Hepatocyte (in vitro differentiated cells): ENCODE measurements at regions not wholly inside any gene's neighbourhood (a gene's known extent, or its start where the extent isn't known, plus 50 kb on each side); places are given as distances from the start of the nearest gene placed in this dataset.

ENCODE experiments used
- DNase-seq: peaks from one replicate; pipeline ENCODE4 v3.0.0-alpha.2; 2016; ENCODE audit warnings: low spot score
- H2AFZ ChIP-seq: fragments of 200-600 bp; sonication (generic); 2 replicates; pipeline ENCODE4 v1.6.0; 2016; ENCODE audit warnings: antibody characterized with exemption, mild to moderate bottlenecking
- H3K27ac ChIP-seq: fragments of 200-600 bp; sonication (generic); 2 replicates; pipeline ENCODE4 v1.5.1; 2016; ENCODE audit warnings: mild to moderate bottlenecking
- H3K27me3 ChIP-seq: fragments of 200-600 bp; sonication (generic); 2 replicates; pipeline ENCODE4 v1.6.1; 2016
- H3K36me3 ChIP-seq: fragments of 200-600 bp; sonication (generic); replicated peaks from 2 replicates; pipeline ENCODE4 v1.5.1; 2016; ENCODE audit warnings: low read depth; ENCODE audit not compliant: insufficient read depth
- H3K4me1 ChIP-seq: fragments of 200-600 bp; sonication (generic); 2 replicates; pipeline ENCODE4 v1.5.1; 2016; ENCODE audit warnings: mild to moderate bottlenecking, moderate library complexity; ENCODE audit not compliant: insufficient read depth
- H3K4me2 ChIP-seq: fragments of 200-600 bp; sonication (generic); 2 replicates; pipeline ENCODE4 v1.6.0; 2016
- H3K4me3 ChIP-seq: fragments of 200-600 bp; sonication (generic); 2 replicates; pipeline ENCODE4 v1.5.1; 2016; ENCODE audit warnings: mild to moderate bottlenecking
- H3K79me2 ChIP-seq: fragments of 200-600 bp; sonication (generic); 2 replicates; pipeline ENCODE4 v1.6.0; 2017; ENCODE audit warnings: mild to moderate bottlenecking
- H3K9me2 ChIP-seq: fragments of 200-600 bp; sonication (generic); replicated peaks from 2 replicates; pipeline ENCODE4 v1.6.0; 2017; ENCODE audit warnings: mild to moderate bottlenecking; ENCODE audit not compliant: insufficient read depth
- H3K9me3 ChIP-seq: fragments of 200-600 bp; sonication (generic); 2 replicates; pipeline ENCODE4 v1.5.1; 2016; ENCODE audit warnings: low read depth, mild to moderate bottlenecking
- H4K20me1 ChIP-seq: fragments of 200-600 bp; sonication (generic); 2 replicates; pipeline ENCODE4 v1.6.0; 2016; ENCODE audit warnings: mild to moderate bottlenecking; ENCODE audit not compliant: insufficient read depth, poor library complexity, severe bottlenecking
- EZH2 ChIP-seq: fragments of 200-600 bp; sonication (generic); IDR thresholded peaks from 2 replicates; pipeline ENCODE4 v1.6.1; 2016; ENCODE audit warnings: antibody characterized with exemption, mild to moderate bottlenecking, borderline replicate concordance
- EZH2phosphoT487 ChIP-seq: fragments of 200-600 bp; sonication (generic); IDR thresholded peaks from one replicate; pipeline ENCODE4 v1.6.1; 2018; ENCODE audit warnings: antibody characterized with exemption, mild to moderate bottlenecking, low read depth, moderate library complexity; ENCODE audit not compliant: unreplicated experiment, severe bottlenecking
- WGBS: methylation state at CpG from one replicate; pipeline ENCODE4 v1.1.6; 2016; ENCODE audit warnings: low lambda C conversion rate; ENCODE audit errors: missing lambda C conversion rate; 5-methylcytosine and 5-hydroxymethylcytosine counted together
- TF ChIP-seq, protein P1 (sequence below): fragments of 200-600 bp; sonication (generic); IDR thresholded peaks from 2 replicates; pipeline ENCODE4 v1.5.1; 2016; ENCODE audit warnings: antibody characterized with exemption, mild to moderate bottlenecking; ENCODE audit not compliant: poor library complexity

DNA sequence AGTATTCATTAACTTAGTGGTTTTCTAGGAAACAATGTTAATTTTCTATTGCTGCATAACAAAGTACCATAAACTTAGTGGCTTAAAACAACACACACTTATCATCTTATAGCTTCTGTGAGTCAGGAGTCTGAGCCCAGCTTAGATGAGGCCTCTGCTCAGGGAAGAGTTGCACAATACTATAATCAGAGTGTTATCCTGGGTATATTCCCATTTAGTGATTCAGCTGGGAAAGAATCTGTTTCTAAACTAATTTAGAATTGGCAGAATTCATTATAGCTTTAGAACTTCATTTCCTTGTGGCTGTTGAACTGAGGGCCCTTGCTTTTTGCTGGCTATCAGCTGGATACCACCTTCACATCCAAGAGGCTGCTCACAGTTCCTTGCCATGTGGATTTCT lies 515.5 kb downstream of the BRINP3 start:
- H3K79me2 ChIP-seq: no peaks in the 10 kb centered on the region
- no peaks in the 10 kb centered on the region for H3K27me3 ChIP-seq
- no peaks in the 10 kb centered on the region for H4K20me1 ChIP-seq
- TF ChIP-seq, protein P1, sequence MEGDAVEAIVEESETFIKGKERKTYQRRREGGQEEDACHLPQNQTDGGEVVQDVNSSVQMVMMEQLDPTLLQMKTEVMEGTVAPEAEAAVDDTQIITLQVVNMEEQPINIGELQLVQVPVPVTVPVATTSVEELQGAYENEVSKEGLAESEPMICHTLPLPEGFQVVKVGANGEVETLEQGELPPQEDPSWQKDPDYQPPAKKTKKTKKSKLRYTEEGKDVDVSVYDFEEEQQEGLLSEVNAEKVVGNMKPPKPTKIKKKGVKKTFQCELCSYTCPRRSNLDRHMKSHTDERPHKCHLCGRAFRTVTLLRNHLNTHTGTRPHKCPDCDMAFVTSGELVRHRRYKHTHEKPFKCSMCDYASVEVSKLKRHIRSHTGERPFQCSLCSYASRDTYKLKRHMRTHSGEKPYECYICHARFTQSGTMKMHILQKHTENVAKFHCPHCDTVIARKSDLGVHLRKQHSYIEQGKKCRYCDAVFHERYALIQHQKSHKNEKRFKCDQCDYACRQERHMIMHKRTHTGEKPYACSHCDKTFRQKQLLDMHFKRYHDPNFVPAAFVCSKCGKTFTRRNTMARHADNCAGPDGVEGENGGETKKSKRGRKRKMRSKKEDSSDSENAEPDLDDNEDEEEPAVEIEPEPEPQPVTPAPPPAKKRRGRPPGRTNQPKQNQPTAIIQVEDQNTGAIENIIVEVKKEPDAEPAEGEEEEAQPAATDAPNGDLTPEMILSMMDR: no peak
- TF ChIP-seq EZH2: no peak
- TF ChIP-seq EZH2phosphoT487: no peak
- H3K9me2 ChIP-seq: no peaks in the 10 kb centered on the region
- H3K27ac ChIP-seq: peak overlapping the region; percentile 65
- no peak overlapping the region for H3K4me3 ChIP-seq
- peak; percentile 56 for DNase-seq
- no peaks in the 10 kb centered on the region for H3K9me3 ChIP-seq
- no peak overlapping the region for H3K4me2 ChIP-seq
- H3K4me1 ChIP-seq: peaks cover 14% of the 10 kb centered on the region
- H3K36me3 ChIP-seq: no peaks in the 10 kb centered on the region
- H2AFZ ChIP-seq: no peak overlapping the region

DNA sequence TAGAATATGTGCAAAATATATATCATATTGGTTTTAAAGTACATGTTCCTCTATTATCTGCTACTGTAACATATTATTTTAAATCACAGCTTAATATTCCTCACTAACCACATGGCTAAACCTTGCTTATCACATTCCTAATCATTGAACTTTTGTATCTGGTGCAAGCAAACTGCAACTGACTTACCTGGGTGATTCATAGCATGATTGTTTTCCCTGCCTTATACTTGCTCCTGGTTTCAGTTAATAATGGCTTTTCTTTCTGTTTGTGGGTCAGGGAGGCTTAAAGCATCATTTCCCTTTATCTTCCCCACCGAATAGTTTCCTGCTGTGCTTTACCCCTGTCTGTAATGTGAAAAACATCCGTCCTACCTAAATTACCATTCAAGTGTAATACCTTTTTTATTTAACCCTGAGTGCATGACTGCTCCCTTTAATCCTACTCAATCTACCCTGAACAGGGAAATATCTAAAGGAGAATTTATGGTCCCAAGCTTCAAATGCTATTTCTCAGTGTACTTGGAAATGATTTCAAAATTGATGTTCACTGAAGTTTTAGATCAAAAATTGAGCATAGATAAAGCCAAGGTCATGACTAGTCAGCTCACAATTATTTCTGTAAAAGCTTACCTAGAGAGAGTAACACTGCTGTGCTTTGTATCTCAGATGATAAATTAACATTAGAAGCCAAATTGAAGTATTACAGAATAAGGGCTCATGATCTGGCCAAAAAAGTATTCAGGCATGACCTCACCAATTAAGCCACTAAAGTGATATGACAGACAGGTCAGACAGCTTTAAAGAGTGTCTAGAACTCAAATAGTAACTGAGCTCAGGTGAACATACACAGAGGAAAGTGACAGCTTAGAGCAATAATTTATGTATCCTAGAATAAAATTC lies 507.1 kb downstream of the BRINP3 start:
- no peak for DNase-seq
- Histone ChIP-seq H3K4me2 (no peak overlapping the region), H3K9me3 (no peaks in the 10 kb centered on the region), H3K27ac (peak overlapping the region; percentile 74), H4K20me1 (no peaks in the 10 kb centered on the region), H3K27me3 (no peaks in the 10 kb centered on the region), H3K36me3 (no peaks in the 10 kb centered on the region), H2AFZ (no peak overlapping the region), H3K9me2 (no peaks in the 10 kb centered on the region), H3K79me2 (no peaks in the 10 kb centered on the region), H3K4me1 (peaks cover 7% of the 10 kb centered on the region), H3K4me3 (no peak overlapping the region)
- no peak for TF ChIP-seq EZH2
- TF ChIP-seq EZH2phosphoT487: no peak
- TF ChIP-seq, protein P1: no peak
- whole genome bisulfite sequencing: 14% methylated on average over 2 of the region's 2 CpGs

DNA sequence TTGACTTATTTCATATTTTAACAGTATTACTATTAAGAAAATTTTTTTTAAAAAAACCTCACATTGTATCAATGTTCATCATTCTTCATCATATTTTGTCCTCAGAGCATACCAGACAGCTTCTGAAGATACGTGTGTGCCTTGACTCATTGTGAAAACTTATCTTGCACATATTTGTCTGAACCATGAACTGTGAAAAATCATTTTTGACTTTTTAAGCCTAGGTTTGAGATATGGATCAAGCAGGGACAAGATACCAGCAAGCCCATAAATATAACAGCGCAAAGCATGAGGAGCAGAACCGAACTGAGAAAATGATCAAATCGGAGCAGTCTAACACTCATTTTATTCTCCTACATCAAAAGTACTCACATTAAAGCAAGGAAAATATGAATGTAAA lies 506.0 kb downstream of the BRINP3 start:
- H3K9me2 ChIP-seq: no peaks in the 10 kb centered on the region
- H3K4me2 ChIP-seq: no peak overlapping the region
- no peak overlapping the region for H2AFZ ChIP-seq
- H3K79me2 ChIP-seq: no peaks in the 10 kb centered on the region
- WGBS: 81% methylated on average over 4 of the region's 4 CpGs
- TF ChIP-seq EZH2phosphoT487 (no peak), EZH2 (no peak)
- TF ChIP-seq, protein P1: no peak
- H4K20me1 ChIP-seq: no peaks in the 10 kb centered on the region
- H3K4me1 ChIP-seq: peaks cover 7% of the 10 kb centered on the region
- no peak overlapping the region for H3K27ac ChIP-seq
- H3K27me3 ChIP-seq: no peaks in the 10 kb centered on the region
- H3K36me3 ChIP-seq: no peaks in the 10 kb centered on the region
- DNase-seq: no peak
- H3K4me3 ChIP-seq: no peak overlapping the region
- no peaks in the 10 kb centered on the region for H3K9me3 ChIP-seq
